ENCODE measurements at regions not wholly inside any gene's neighbourhood (a gene's known extent, or its start where the extent isn't known, plus 50 kb on each side); places are given as distances from the start of the nearest gene placed in this dataset.

GRCh38 chr7:20945451-20945850 is 158.8 kb upstream of the SP8 start:
- no peak for DNase-seq (ENCODE audit: low spot score)

DNA sequence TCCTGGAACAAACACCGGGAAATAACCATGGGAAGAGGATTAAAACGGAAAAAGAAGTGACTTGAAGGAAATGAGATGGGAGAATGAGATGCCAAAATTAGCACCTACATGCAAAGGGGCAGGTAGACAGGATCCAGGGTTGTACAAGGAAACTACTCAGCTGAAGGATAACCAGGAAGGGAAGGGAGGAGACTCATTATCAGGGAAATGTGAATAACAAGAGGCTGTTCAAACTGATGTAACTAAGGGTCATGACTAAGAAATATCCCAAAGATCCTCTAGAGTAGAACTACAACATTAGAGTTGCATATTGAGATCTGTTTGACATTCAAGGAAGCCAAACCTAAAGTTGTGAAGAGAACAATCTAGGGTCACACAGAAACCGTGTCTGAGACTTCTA is 166.2 kb upstream of the SP8 start:
- DNase-seq (ENCODE audit: low spot score) = no peak

GRCh38 chr7:20954711-20955619 is 168.3 kb upstream of the SP8 start:
- no peak for DNase-seq (ENCODE audit: low spot score)

- no peak for DNase-seq (ENCODE audit: low spot score)
Measured at GRCh38 chr7:20958572-20958971, 171.9 kb upstream of the SP8 start.

GRCh38 chr7:20959281-20959680 is 172.6 kb upstream of the SP8 start:
- no peak for DNase-seq (ENCODE audit: low spot score)

DNA sequence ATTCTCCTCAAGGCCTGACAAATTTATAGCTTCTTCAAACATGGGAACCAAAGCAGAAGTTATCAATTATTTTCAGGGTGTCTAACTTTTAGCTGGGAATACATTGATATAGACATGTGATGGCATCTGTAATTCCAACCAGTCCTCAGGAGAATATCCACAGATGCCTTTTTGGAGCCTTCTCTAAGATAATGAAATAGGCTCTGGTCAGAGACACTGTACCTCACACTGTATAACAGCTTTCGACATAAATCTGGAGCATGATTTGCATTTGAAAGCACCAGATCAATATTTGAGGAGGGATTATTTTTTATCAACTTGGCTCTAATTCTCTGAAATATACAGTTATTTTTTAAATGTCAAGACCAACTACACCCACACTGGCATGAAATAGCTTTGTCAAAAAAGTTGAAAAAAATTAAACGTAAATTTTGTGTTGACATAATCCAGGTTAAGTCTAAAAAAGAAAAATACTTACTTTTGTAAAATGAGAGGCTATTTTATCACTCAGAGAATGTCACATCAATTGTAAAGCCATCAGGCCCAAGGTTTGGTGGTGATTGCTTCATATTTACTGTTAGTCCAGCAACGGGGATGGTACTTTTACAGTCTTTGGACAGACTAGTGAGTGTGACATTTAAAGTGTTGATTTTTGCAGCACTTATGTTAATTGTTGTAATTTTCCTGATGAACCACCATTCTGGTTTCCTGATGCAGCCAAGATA is 177.0 kb upstream of the SP8 start:
- DNase-seq (ENCODE audit: low spot score) = no peak

DNA sequence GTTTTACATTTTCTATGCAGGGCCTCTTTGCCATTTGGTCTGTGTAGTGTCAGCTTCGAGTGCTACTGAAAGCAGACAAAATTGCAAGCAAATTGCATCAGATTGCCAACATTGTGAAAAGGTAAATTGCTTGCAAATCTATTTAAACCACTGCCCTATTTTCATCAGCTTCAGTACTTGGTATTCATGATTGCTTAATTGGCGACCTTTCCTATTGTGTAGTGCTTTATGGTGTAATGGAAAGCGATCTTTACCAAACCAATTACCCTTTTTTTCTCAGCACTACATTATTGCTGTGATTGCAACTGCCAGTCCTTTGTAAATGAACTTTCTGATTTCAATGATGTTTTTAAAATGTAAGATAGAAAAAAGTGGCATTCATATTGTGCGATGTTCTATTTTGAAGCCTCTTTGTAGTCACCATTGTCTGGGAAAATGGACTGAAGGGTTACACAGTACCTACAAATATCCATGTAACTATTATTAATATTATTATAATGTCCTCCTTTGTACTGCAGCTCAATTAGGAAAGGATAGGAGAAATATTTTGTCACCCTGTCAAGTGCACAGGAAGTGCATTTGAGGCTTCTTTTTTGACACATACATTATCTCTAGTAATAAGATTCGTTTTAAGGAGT is 177.7 kb upstream of the SP8 start:
- DNase-seq (ENCODE audit: low spot score) = no peak

GRCh38 chr7:20971219-20971618 is 184.5 kb upstream of the SP8 start:
- no peak for DNase-seq (ENCODE audit: low spot score)

DNA sequence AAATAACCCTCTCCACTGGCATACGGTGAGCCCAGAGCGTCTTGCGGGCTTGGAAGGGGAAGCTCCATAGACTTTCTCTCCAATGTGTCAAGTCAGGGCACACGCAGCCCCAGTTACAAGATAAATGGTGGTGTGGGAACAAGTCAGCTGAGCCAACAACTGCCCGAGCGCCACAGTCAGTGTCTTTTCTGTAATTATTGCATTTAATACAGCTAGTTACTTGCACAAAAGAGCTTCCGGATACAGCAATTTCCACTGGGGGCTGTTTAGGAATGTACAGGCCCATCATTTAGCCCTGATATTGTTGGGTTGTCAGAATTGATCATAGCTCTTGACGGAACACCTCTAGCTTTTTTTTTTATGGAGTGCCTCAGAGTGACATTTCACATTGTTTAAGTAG is 193.5 kb upstream of the SP8 start:
- DNase-seq (ENCODE audit: low spot score) = no peak

DNA sequence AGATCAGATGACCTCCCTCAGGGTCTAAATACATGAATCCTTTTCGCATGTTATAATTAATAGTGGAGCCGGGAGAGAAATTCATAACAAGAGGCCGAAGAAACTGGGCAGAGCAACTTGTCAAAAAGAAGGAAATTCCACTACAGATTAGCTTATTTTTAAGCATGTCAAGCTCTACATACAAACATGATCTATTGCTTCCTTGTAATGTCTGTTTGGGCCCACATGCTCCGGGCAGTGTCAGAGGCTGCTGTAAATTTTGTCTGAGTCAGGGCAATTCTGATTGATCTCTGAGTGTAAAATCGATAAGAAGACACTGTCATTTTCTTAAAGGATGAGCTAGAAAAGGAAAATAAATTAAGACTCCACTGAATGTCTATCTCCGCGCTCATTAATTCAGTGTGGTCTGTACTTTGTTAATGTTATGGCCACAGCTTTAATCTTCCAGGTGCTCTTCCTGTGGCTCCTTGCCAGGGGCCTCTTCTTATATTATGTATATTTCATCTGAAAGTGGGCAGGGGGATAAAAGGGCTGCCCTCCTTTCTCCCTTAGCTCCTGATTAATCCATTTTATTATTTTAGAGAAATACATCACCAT is 194.1 kb upstream of the SP8 start:
- no peak for DNase-seq (ENCODE audit: low spot score)

DNA sequence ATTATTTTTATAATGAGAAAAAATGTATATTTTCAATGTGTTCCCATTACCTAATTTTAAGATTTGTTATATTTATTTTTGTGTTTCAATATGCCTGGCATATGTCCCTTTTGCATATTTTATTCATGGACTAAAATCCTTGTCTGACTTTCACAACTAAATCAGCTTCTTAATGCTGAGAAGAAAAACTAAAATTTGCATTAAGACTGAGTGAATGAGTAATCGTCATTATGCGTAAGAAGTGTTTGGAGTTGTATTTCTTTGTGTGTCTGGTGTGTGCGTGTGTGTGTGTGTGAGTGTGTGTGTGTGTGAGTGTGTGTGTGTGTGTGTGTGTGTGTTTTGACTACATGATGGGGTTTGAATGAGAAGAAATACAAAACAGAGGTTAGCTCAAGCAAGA is 201.7 kb upstream of the SP8 start:
- DNase-seq (ENCODE audit: low spot score) = no peak

GRCh38 chr7:20991544-20991943 is 204.9 kb upstream of the SP8 start:
- DNase-seq (ENCODE audit: low spot score) = no peak

DNA sequence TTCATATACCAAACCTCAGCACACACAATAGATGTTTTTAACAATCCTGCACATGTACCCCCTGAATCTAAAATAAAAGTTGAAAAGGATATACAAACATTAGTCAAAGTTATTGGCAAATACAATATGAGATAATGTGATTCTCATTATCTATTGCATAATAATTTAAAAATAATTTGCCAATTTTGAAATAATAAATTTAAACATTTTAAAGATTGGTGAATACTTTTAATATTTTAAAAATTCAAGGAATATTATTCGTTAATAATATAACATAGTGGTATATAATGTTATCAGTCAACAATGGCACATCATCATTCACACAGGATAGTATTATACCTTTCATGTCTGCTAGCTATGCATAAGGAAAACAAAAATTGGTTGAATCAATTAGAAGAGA is 207.0 kb upstream of the SP8 start:
- DNase-seq (ENCODE audit: low spot score) = no peak

DNA sequence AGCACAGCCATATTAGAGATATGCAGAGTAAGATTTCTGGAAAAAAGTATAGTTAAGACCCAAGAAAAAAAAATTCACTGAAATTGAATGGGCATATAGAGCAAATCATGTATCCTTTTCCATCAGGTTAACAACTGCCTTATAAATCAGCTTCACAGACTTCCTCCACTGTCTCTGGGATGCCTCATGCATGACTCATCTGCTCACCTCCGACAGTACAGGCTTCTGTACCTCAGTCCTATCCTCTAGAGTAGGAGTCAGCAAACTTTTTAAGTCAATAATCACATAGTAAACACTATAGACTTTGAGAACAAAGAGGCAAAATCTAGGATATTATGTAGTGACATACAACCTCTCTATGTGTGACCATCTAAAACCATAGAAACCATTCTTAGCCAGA is 211.6 kb upstream of the SP8 start:
- no peak for DNase-seq (ENCODE audit: low spot score)

- DNase-seq (ENCODE audit: low spot score) = no peak
Measured at GRCh38 chr7:21011153-21011552, 224.5 kb upstream of the SP8 start.

DNA sequence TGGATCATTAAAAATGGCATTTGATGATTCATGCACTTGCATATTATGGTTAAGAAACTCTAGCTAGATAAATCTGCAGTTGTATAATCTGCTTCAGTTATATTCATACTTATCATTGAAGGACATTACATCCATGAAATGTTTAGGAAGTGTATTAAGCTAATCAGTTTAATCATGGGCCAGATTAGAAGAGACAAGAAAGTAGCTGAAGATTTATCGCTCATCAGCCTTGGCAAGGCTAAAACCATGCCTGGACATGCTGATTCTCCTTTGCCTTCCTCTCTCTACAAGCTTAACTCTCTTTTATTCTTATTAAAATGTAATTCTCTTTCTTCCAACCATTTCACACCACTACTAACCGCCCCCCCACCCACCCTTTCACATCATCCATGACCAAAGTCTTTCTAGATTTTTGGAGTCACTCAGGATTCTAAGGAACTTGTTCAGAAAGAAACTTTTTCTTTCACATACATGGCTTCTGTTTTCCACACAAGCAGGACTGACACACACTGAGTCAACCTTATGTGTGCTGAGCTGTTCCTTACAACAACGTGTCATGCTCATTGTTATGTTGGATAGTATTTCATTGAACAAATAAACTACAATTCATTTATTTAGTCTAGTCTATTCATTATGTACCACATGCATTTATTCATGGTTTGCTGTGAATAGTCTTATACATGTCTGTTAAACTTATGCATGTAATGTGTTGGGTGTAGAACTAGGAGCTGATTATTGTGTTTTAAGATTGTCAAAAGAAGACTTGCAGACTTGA is 227.3 kb upstream of the SP8 start:
- no peak for DNase-seq (ENCODE audit: low spot score)

DNA sequence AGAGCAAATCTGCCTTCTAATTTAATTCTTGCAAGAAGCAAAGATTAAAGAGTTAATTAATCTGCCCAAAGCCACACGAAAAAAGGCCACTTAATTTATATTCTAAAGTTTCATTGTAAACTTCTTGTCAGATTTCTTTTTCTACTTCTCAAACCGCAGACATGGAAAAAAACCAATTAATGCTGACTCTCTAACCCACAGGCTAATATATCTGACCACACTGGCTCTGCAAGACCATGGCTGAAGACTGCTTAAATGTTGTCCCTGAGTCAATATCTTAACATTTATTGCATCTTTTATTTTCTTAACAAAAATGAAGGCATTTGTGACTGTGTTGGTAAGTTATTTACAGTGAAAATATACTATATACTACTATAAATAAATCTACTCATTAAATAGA is 234.0 kb upstream of the SP8 start:
- no peak for DNase-seq (ENCODE audit: low spot score)

GRCh38 chr7:21023841-21024484 is 237.3 kb upstream of the SP8 start:
- DNase-seq (ENCODE audit: low spot score) = no peak

- DNase-seq (ENCODE audit: low spot score) = no peak
Measured at GRCh38 chr7:21024485-21024867, 237.8 kb upstream of the SP8 start.

- no peak for DNase-seq (ENCODE audit: low spot score)
Measured at GRCh38 chr7:21028186-21028585, 241.5 kb upstream of the SP8 start.

DNA sequence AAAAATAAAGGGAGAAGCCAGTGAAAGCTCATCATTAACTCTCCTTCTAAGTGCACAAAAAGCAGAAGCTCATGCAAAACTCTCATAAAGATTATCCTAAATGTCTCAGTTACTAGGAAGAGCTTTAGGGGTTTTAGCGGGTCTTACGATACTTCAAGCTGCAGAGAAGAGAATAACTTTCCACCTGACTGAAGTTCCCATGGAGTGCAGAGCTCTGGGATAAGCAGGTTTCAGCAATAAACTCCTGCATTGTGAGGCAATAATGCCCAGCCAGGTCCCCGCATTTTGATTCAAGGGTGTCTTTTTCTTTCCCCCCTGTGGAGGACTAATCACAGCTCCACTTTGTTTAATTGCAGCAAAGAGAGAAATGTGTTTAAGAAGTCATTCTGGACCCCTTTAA is 241.9 kb upstream of the SP8 start:
- DNase-seq (ENCODE audit: low spot score) = no peak
